ENCODE measurements at regions not wholly inside any gene's neighbourhood (a gene's known extent, or its start where the extent isn't known, plus 50 kb on each side); places are given as distances from the start of the nearest gene placed in this dataset.

- TF ChIP-seq POLR2A (IDR thresholded peaks at IDR 0.05; ENCODE audit: low read length): no peak
- TF ChIP-seq GATA1 (IDR thresholded peaks at IDR 0.05; ENCODE audit: low read depth, low read length): no peak
Observed at GRCh38 chr13:73829416-73829815, 304.8 kb downstream of the KLF12 start.
